Peyer's patch (tissue), 4 donors: ENCODE measurements at regions not wholly inside any gene's neighbourhood (a gene's known extent, or its start where the extent isn't known, plus 50 kb on each side); places are given as distances from the start of the nearest gene placed in this dataset.

Experiments
- DNase-seq, 3 donors: peaks; one replicate each; pipeline ENCODE4 v3.0.0-alpha.2; 2017 to 2019
- H3K27ac ChIP-seq, 4 donors: fragments of 200-600 bp; sonication (generic); one replicate each; pipeline ENCODE4 v1.5.1; 2016 to 2019
- H3K27me3 ChIP-seq, 2 donors: fragments of 200-600 bp; sonication (generic); one replicate each; pipeline ENCODE4 v1.5.1; 2019
- H3K36me3 ChIP-seq, 3 donors: fragments of 200-600 bp; sonication (generic); one replicate each; pipeline ENCODE4 v1.5.1; 2016 to 2019
- H3K4me1 ChIP-seq, 4 donors: fragments of 200-600 bp; sonication (generic); one replicate each; pipeline ENCODE4 v1.5.1; 2016 to 2019
- H3K4me3 ChIP-seq, 4 donors: fragments of 200-600 bp; sonication (generic); 1 replicate in 3 of 4; 2 replicates in 1 of 4; pipeline ENCODE4 v1.5.1; 2016 to 2019; ENCODE audit warnings: mild to moderate bottlenecking in 1 of 4
- H3K9me3 ChIP-seq, 4 donors: fragments of 200-600 bp; sonication (generic); one replicate each; pipeline ENCODE4 v1.5.1; 2016 to 2019; ENCODE audit warnings: mild to moderate bottlenecking in 1 of 4
- POLR2A ChIP-seq, 2 donors: fragments of 450-650 bp; IDR thresholded peaks; one replicate each; pipeline ENCODE4 v1.5.1; 2017; ENCODE audit warnings: antibody characterized with exemption in 2 of 2, mild to moderate bottlenecking in 2 of 2, moderate library complexity in 2 of 2
- TF ChIP-seq, protein P1 (sequence below), 6 experiments: fragments of 450-650 bp in 4 of 6; fragments of 200-600 bp in 2 of 6; sonication (generic) in 1 of 6; IDR thresholded peaks; one replicate each; pipeline ENCODE4 v1.5.1; 2017 to 2019; ENCODE audit warnings: antibody characterized with exemption in 6 of 6, mild to moderate bottlenecking in 3 of 6, moderate library complexity in 1 of 6

GRCh38 chr12:87511371-87511770 lies 517.8 kb downstream of the C12orf50 start:
- no peaks in the 10 kb centered on the region for H3K36me3 ChIP-seq
- no peaks in the 10 kb centered on the region for H3K9me3 ChIP-seq
- no peak overlapping the region for H3K27ac ChIP-seq
- no peaks in the 10 kb centered on the region for H3K4me1 ChIP-seq
- no peak for TF ChIP-seq POLR2A (IDR thresholded peaks at IDR 0.05)
- TF ChIP-seq, protein P1, sequence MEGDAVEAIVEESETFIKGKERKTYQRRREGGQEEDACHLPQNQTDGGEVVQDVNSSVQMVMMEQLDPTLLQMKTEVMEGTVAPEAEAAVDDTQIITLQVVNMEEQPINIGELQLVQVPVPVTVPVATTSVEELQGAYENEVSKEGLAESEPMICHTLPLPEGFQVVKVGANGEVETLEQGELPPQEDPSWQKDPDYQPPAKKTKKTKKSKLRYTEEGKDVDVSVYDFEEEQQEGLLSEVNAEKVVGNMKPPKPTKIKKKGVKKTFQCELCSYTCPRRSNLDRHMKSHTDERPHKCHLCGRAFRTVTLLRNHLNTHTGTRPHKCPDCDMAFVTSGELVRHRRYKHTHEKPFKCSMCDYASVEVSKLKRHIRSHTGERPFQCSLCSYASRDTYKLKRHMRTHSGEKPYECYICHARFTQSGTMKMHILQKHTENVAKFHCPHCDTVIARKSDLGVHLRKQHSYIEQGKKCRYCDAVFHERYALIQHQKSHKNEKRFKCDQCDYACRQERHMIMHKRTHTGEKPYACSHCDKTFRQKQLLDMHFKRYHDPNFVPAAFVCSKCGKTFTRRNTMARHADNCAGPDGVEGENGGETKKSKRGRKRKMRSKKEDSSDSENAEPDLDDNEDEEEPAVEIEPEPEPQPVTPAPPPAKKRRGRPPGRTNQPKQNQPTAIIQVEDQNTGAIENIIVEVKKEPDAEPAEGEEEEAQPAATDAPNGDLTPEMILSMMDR (IDR thresholded peaks at IDR 0.05): no peak
- H3K27me3 ChIP-seq: no peaks in the 10 kb centered on the region
- DNase-seq: no peak
- H3K4me3 ChIP-seq: no peak overlapping the region

GRCh38 chr12:87509237-87509820 lies 519.9 kb downstream of the C12orf50 start:
- Histone ChIP-seq H3K4me1 (no peaks in the 10 kb centered on the region), H3K36me3 (no peaks in the 10 kb centered on the region), H3K27ac (no peak overlapping the region), H3K9me3 (no peaks in the 10 kb centered on the region), H3K4me3 (no peak overlapping the region), H3K27me3 (no peaks in the 10 kb centered on the region)
- no peak for DNase-seq
- TF ChIP-seq, protein P1 (IDR thresholded peaks at IDR 0.05): no peak
- no peak for TF ChIP-seq POLR2A (IDR thresholded peaks at IDR 0.05)

DNA sequence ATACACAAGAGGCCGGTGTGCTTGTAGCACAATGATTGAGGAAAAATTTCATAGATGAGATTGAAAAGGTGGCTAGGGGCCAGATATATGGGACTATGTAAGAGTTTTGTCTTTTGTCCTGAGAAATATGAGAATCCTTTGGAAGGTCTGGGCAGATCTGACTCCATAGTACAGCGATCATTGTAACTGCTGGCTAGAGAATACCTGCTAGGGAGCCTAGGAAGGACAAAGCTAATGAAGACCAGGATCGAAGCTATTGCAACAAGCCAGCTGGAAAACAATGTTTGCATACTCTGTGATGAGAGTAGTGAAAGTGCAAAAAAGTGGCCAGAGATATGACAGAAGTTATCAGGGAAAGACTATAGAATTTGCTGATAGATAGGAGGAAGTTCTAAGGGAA lies 537.6 kb downstream of the C12orf50 start:
- Histone ChIP-seq H3K36me3 (no peaks in the 10 kb centered on the region), H3K27me3 (no peaks in the 10 kb centered on the region), H3K4me1 (no peaks in the 10 kb centered on the region), H3K4me3 (no peak overlapping the region), H3K9me3 (no peaks in the 10 kb centered on the region), H3K27ac (no peak overlapping the region)
- no peak for DNase-seq
- TF ChIP-seq, protein P1 (IDR thresholded peaks at IDR 0.05): no peak
- TF ChIP-seq POLR2A (IDR thresholded peaks at IDR 0.05): no peak

DNA sequence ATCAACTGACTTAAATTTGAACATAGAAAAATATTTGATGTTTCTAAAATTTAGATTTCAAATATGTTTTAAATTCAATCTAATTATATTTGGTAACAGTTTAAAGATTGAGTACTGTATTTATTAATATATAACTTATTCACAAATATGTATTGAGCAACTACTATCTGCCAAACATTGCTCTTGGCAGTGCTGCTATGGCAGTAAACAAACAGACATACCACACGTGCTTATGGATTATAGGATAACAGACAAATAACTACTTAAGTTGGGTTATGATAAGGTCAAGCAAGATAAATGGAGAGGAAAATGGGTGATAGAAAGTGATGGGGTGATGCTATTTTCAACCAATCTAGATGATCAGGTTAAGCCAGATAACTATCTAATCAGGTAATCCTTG lies 538.1 kb downstream of the C12orf50 start:
- no peak for DNase-seq
- no peaks in the 10 kb centered on the region for H3K36me3 ChIP-seq
- no peak for TF ChIP-seq POLR2A (IDR thresholded peaks at IDR 0.05)
- TF ChIP-seq, protein P1 (IDR thresholded peaks at IDR 0.05): no peak
- H3K4me1 ChIP-seq: no peaks in the 10 kb centered on the region
- H3K4me3 ChIP-seq: no peak overlapping the region
- no peaks in the 10 kb centered on the region for H3K9me3 ChIP-seq
- no peak overlapping the region for H3K27ac ChIP-seq
- no peaks in the 10 kb centered on the region for H3K27me3 ChIP-seq

DNA sequence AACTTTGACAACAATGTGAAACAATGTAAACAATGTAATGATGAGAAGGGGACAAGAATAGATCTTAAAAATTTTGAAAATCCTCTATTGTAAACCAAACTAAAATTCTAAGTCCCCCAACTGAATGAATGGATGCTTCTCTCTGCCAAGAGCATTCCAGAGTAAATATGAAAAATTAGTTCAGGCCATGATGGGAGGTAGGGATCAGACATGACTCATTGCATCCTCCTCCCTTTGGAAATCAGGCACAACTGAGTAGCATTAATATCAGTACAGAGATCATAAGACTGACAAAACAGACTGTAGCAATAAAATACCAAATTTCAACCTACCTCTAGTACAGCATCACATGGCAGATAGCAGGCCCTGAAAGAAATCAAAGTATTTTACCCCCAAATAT lies 559.9 kb downstream of the C12orf50 start:
- Histone ChIP-seq H3K9me3 (no peaks in the 10 kb centered on the region), H3K27ac (no peak overlapping the region), H3K4me3 (no peak overlapping the region), H3K27me3 (no peaks in the 10 kb centered on the region), H3K36me3 (no peaks in the 10 kb centered on the region), H3K4me1 (no peaks in the 10 kb centered on the region)
- no peak for DNase-seq
- TF ChIP-seq POLR2A (IDR thresholded peaks at IDR 0.05): no peak
- TF ChIP-seq, protein P1 (IDR thresholded peaks at IDR 0.05): no peak

- no peak overlapping the region for H3K27ac ChIP-seq
- H3K36me3 ChIP-seq: no peaks in the 10 kb centered on the region
- H3K9me3 ChIP-seq: no peaks in the 10 kb centered on the region
- no peaks in the 10 kb centered on the region for H3K27me3 ChIP-seq
- no peak for TF ChIP-seq POLR2A (IDR thresholded peaks at IDR 0.05)
- TF ChIP-seq, protein P1 (IDR thresholded peaks at IDR 0.05): no peak
- no peak overlapping the region for H3K4me3 ChIP-seq
- no peaks in the 10 kb centered on the region for H3K4me1 ChIP-seq
- DNase-seq: no peak
Observed at GRCh38 chr12:87467936-87468335, 561.3 kb downstream of the C12orf50 start.
